Endothelial cell of umbilical vein (primary cell): ENCODE measurements at regions not wholly inside any gene's neighbourhood (a gene's known extent, or its start where the extent isn't known, plus 50 kb on each side); places are given as distances from the start of the nearest gene placed in this dataset.

Source experiments
- BruUV-seq: library from RNA; stranded (reverse); fragments of 400-500 nt; replicated peaks from 2 replicates; lab custom pipeline; 2021; lab: Mats Ljungman, UMichigan
- CTCF ChIA-PET: fragments of 300-600, 350-600 bp; sonication (Branson Sonifier 250); formaldehyde crosslinking; loops from one replicate; lab custom pipeline; 2021; ENCODE audit warnings: antibody characterized with exemption, inconsistent platforms; lab: Charles Lee
- POLR2A ChIA-PET: fragments of 300-600, 350-600 bp; sonication (Branson Sonifier 250); formaldehyde crosslinking; loops from one replicate; lab custom pipeline; 2021; ENCODE audit warnings: antibody characterized with exemption, inconsistent platforms; lab: Charles Lee
- DNase-seq: peaks from one replicate; pipeline ENCODE4 v3.0.0-alpha.2; 2011; ENCODE audit warnings: low read depth, low spot score
- FAIRE-seq: peaks from 2 replicates; lab custom pipeline; 2011; peaks lifted over from hg19 to GRCh38; lab: Jason Lieb, UNC
- H2AFZ ChIP-seq: 2 replicates; pipeline ENCODE4 v1.6.0; 2012; ENCODE audit warnings: low read depth, low read length, control low read depth, inconsistent platforms
- H3K27ac ChIP-seq: 2 replicates; pipeline ENCODE4 v1.5.1; 2011; ENCODE audit warnings: low read depth, mild to moderate bottlenecking, control low read depth, low read length, moderate library complexity; ENCODE audit not compliant: insufficient read depth
- H3K27me3 ChIP-seq, 2 experiments: 2 replicates each; pipeline versions ENCODE4 v1.6.0 to v1.6.1; 2011; ENCODE audit warnings: low read length in 2 of 2, mixed read lengths in 1 of 2; ENCODE audit not compliant: control insufficient read depth in 2 of 2, insufficient read depth in 2 of 2
- H3K36me3 ChIP-seq, 2 experiments: 2 replicates in 1 of 2; 3 replicates in 1 of 2; pipeline ENCODE4 v1.5.1; 2011; ENCODE audit warnings: low read length in 2 of 2, mild to moderate bottlenecking in 1 of 2, moderate library complexity in 1 of 2; ENCODE audit not compliant: control insufficient read depth in 2 of 2, insufficient read depth in 2 of 2; ENCODE audit errors: extremely low read depth in 1 of 2
- H3K4me1 ChIP-seq: 3 replicates; pipeline ENCODE4 v1.5.1; 2011; ENCODE audit warnings: mild to moderate bottlenecking, low read length; ENCODE audit not compliant: control insufficient read depth, insufficient read depth; ENCODE audit errors: extremely low read depth
- H3K4me2 ChIP-seq: 2 replicates; pipeline ENCODE4 v1.6.1; 2011; ENCODE audit warnings: low read length, control low read depth, mixed read lengths; ENCODE audit not compliant: insufficient read depth
- H3K4me3 ChIP-seq, 3 experiments: fragments of 200-600 bp in 1 of 3; sonication (generic), shearing (Covaris generic) in 1 of 3; replicated peaks in 1 of 3; 2 replicates each; pipeline ENCODE4 v1.5.1; 2011 to 2016; ENCODE audit warnings: control low read depth in 3 of 3, low read length in 3 of 3, mild to moderate bottlenecking in 2 of 3, inconsistent platforms in 1 of 3, low read depth in 1 of 3, moderate library complexity in 1 of 3; ENCODE audit not compliant: insufficient read depth in 1 of 3
- H3K79me2 ChIP-seq: 2 replicates; pipeline ENCODE4 v1.6.0; 2012; ENCODE audit warnings: low read length, inconsistent platforms; ENCODE audit not compliant: control insufficient read depth, insufficient read depth
- H3K9ac ChIP-seq: replicated peaks from 2 replicates; pipeline ENCODE3; 2011; ENCODE audit warnings: low read length, control low read depth; ENCODE audit not compliant: insufficient read depth; ENCODE audit errors: extremely low read depth
- H3K9me1 ChIP-seq: replicated peaks from 3 replicates; pipeline ENCODE4 v1.6.0; 2011; ENCODE audit warnings: mild to moderate bottlenecking, low read length; ENCODE audit not compliant: control insufficient read depth, insufficient read depth; ENCODE audit errors: extremely low read depth
- H3K9me3 ChIP-seq: replicated peaks from 2 replicates; pipeline ENCODE4 v1.5.1; 2012; ENCODE audit warnings: low read length, inconsistent platforms; ENCODE audit not compliant: control insufficient read depth, insufficient read depth
- H4K20me1 ChIP-seq: replicated peaks from 2 replicates; pipeline ENCODE3; 2011; ENCODE audit warnings: mild to moderate bottlenecking, low read length; ENCODE audit not compliant: control insufficient read depth, insufficient read depth; ENCODE audit errors: extremely low read depth
- EZH2 ChIP-seq: IDR thresholded peaks from 2 replicates; pipeline ENCODE4 v1.6.1; 2012; ENCODE audit warnings: borderline replicate concordance, low read depth, mild to moderate bottlenecking, moderate library complexity, low read length, inconsistent platforms; ENCODE audit not compliant: severe bottlenecking
- FOS ChIP-seq: IDR thresholded peaks from 2 replicates; pipeline ENCODE4 v1.6.1; 2011; ENCODE audit warnings: mild to moderate bottlenecking, low read length, moderate library complexity, borderline replicate concordance; ENCODE audit not compliant: insufficient read depth
- GATA2 ChIP-seq: IDR thresholded peaks from 2 replicates; pipeline ENCODE4 v1.7.0; 2011; ENCODE audit warnings: low read depth, mild to moderate bottlenecking, moderate library complexity, mixed read lengths, low read length; ENCODE audit not compliant: insufficient read length, insufficient read depth
- JUN ChIP-seq: IDR thresholded peaks from 2 replicates; pipeline ENCODE4 v1.6.1; 2011; ENCODE audit warnings: borderline replicate concordance, low read depth; ENCODE audit not compliant: insufficient read length, insufficient read depth
- MYC ChIP-seq: IDR thresholded peaks from one replicate; pipeline ENCODE4 v1.6.1; 2011; ENCODE audit warnings: mild to moderate bottlenecking, low read depth, low read length
- POLR2A ChIP-seq: IDR thresholded peaks from 2 replicates; pipeline ENCODE4 v1.6.1; 2012; ENCODE audit warnings: low read depth, mild to moderate bottlenecking, control low read depth, low read length
- POLR2AphosphoS5 ChIP-seq: IDR thresholded peaks from 2 replicates; pipeline ENCODE4 v1.6.1; 2012; ENCODE audit warnings: low read depth, mild to moderate bottlenecking, control low read depth, low read length, moderate library complexity; ENCODE audit not compliant: insufficient read depth
- dilution Hi-C: fragments of 300-500 bp; cut with MboI; formaldehyde crosslinking; loops from one replicate; pipeline ENCODE4 v1.15.0; 2019; ENCODE audit warnings: low sequenced_read_pairs; ENCODE audit not compliant: extremely low pct_ligation_motif_present
- intact Hi-C: fragments of 100-400 bp; cut with micrococcal nuclease; formaldehyde crosslinking; loops from one replicate; pipeline ENCODE4 v1.10.0; 2022
- TF ChIP-seq, protein P1 (sequence below): IDR thresholded peaks from 2 replicates; pipeline ENCODE4 v1.6.1; 2011; ENCODE audit not compliant: insufficient read depth, insufficient read length
- TF ChIP-seq, protein P2 (sequence below), 2 donors: IDR thresholded peaks; 1 replicate in 1 of 2; 2 replicates in 1 of 2; pipeline ENCODE4 v1.5.1; 2011; ENCODE audit warnings: low read length in 2 of 2, mild to moderate bottlenecking in 2 of 2, moderate library complexity in 2 of 2, control low read depth in 1 of 2, inconsistent platforms in 1 of 2, low read depth in 1 of 2; ENCODE audit not compliant: insufficient read depth in 1 of 2; ENCODE audit errors: extremely low read depth in 1 of 2

DNA sequence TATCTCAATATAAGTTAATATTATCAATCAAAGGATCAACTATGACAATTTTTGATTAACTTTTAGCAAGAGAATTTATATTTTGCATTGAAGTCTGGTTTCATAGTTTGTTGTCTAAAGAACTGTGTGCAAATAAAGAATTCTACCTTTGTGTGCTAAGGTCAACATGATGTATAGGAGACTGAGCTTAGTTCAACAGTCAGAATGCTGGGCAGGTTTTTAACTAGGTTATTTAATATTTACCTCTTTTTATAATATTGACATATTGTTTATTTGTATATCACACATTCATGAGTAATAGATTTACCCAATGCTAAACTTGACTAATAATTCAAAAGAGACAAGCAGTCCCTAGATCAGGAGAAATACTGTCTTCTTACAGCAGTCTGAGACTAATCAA, 831.4 kb downstream of the DSC3 start:
- H3K27me3 ChIP-seq, result no peaks in the 10 kb centered on the region
- no peaks in the 10 kb centered on the region for H3K36me3 ChIP-seq
- H3K9ac ChIP-seq, result no peak overlapping the region
- H3K9me3 ChIP-seq, result peaks cover 4% of the 10 kb centered on the region
- ChIA-PET POLR2A (no interaction called here), CTCF (no interaction called here)
- intact Hi-C loops, result no loop called here
- dilution Hi-C loops, result no loop called here
- TF ChIP-seq, protein P1, sequence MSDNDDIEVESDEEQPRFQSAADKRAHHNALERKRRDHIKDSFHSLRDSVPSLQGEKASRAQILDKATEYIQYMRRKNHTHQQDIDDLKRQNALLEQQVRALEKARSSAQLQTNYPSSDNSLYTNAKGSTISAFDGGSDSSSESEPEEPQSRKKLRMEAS, result no peak
- TF ChIP-seq JUN (no peak), FOS (no peak), POLR2AphosphoS5 (no peak), EZH2 (no peak), GATA2 (no peak), MYC (no peak), POLR2A (no peak)
- TF ChIP-seq, protein P2, sequence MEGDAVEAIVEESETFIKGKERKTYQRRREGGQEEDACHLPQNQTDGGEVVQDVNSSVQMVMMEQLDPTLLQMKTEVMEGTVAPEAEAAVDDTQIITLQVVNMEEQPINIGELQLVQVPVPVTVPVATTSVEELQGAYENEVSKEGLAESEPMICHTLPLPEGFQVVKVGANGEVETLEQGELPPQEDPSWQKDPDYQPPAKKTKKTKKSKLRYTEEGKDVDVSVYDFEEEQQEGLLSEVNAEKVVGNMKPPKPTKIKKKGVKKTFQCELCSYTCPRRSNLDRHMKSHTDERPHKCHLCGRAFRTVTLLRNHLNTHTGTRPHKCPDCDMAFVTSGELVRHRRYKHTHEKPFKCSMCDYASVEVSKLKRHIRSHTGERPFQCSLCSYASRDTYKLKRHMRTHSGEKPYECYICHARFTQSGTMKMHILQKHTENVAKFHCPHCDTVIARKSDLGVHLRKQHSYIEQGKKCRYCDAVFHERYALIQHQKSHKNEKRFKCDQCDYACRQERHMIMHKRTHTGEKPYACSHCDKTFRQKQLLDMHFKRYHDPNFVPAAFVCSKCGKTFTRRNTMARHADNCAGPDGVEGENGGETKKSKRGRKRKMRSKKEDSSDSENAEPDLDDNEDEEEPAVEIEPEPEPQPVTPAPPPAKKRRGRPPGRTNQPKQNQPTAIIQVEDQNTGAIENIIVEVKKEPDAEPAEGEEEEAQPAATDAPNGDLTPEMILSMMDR (IDR thresholded peaks at IDR 0.05; ENCODE audit: extremely low read depth in 1 of 2, insufficient read depth in 1 of 2, low read depth in 1 of 2, low read length in 2 of 2), result no peak
- no TSS peak for BruUV-seq
- no peak for FAIRE-seq
- no peaks in the 10 kb centered on the region for H3K79me2 ChIP-seq
- no peaks in the 10 kb centered on the region for H3K9me1 ChIP-seq
- no peak for DNase-seq
- H3K27ac ChIP-seq, result no peak overlapping the region
- no peaks in the 10 kb centered on the region for H4K20me1 ChIP-seq
- H3K4me2 ChIP-seq, result no peak overlapping the region
- H3K4me1 ChIP-seq, result no peaks in the 10 kb centered on the region
- no peak overlapping the region for H2AFZ ChIP-seq
- H3K4me3 ChIP-seq, result no peak overlapping the region
